ENCODE measurements at regions not wholly inside any gene's neighbourhood (a gene's known extent, or its start where the extent isn't known, plus 50 kb on each side); places are given as distances from the start of the nearest gene placed in this dataset.

DNA sequence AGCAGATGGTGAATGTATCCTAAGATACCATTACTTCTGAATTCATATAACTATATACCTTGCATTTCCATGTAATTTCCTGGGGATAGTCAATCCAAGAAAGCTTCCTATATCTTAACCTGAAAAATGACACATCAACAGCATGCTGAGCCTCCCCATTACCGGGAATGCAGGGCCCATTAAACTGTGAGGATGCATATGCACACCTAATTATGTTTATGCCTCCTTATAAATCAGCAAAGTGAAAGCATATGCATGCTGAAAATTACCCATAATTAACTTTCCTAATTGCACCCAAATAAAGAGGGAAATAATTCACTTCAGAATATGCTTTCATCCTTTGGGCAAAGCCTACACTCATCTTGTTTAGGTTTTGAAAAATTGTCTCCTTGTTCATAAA, 663.0 kb downstream of the KCNA4 start:
- no peak for DNase-seq

DNA sequence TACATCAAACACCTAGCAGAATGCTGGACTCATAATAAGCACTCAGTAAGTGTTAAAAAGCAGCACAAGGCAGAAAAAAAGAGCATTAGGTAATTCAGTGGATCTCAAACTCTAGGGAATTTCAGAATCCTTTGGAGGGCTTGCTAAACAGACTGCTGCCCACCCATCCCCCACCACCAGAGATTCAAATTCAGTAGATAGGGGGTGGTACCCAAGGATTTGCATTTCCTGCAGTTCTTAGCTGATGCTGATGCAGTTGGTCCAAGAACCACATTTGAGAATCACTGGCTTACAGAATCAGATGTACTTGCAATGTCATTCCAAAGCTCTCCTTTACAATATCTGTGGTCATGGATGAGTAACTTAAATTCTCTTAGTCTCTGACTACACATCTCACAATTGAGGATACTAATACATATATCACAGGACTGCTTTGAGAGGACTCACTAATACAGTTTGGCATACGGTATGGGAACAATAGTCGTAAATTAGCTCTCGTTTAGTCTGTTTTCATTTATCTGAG, 664.5 kb downstream of the KCNA4 start:
- DNase-seq: no peak

DNA sequence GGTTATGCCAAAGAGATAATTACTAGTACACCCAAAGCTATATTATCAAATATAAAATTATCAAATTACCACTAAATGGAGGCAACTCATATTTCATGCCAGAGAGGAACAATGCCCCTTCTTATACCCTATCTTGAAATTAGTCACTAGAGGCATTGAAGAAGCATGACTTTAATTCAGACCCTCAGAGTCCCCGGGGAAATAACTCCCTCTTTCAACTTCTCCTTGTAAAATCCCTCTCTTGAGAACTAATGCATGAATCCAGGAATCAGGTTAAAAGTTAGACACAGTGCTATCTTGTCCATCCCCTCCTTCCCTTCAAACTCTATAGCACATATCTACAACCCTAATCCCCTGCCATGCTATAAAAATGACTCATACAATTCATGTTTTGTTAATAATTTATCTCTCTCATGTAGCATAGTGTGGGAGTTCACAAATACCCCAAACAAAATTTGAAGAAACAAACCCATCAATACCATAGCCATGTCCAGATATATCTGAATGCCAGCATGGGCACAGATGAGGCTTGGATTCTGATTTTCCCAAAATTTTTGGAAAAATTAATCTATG, 665.4 kb downstream of the KCNA4 start:
- DNase-seq: no peak

DNA sequence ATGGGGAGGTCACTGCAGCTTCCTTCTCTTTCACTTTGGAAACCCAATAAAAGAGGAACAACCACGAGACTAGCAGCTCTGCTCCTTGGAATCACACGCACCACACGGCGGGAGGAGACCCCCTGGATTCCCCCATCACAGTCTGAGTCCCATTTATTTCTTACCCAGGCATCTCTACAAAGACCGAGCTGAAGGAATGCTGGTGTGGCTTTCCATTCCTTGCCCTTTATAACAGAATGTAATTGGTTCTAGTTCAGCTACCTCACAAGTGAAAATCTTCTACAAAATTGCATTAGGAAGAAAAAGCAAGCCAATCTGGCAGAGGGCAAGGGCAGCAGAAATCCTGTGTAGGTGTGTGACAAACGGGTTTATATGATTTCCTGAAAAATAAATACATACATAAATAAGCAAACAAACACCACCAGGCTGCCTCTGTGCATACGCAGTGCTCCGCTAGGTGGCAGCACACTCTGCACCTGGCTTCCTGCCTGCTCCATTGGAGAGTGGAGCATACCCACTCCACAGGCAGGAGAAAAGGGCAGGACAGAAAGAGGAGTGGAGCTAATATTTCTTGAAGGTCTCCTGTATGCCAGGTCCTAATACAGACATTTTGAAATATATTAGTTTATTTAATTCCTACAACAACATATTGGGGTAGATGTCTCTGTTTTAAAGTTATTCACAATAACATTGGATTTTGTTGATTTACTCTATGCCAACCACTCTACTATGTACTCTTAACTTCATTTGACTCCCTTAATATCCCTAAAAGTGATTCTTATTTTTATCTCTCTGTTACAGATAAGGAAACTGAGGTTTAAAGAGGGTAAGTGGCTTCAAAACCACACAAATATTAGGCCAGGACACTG, 673.1 kb downstream of the KCNA4 start:
- DNase-seq: peak; percentile 20 to 49 (median 27)

DNA sequence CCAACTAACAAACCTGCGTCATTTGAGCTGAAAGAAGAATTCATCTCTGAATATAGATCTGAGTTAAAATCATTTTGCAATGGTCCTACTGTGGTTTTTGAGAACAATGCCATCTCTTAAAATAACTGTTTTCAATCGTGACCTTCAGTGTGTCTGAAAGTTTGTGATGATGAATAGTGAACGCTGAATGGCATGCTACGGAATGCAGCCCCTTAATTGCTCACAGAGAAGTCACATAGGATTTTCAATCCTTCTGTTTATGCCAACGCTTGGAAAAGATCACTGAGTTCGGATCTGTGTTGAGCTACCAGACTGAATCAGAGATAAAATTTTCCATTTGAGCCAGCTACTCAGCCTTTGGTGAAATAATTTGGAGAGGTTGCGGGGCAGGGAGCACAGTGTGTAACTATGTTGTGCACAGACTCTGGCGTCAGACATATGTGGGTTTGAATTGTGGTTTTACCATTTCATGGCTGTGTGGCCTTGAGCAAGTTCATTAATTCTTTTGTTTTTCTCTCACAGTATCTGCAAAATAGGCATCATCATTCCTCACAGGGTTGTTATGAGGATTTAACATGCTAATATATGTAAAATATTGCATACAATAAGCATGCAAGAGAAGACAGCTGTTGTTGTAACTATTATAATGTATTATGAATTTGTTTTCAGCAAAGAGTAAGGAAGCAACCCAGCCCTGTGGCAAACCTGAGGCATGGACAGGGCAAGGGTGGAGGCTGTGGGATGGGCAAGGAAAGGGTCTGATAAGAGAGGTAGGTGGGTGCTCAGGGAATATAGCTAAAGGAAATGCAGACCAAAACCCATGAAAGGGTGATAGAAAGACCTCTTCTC, 679.9 kb downstream of the KCNA4 start:
- no peak for DNase-seq

DNA sequence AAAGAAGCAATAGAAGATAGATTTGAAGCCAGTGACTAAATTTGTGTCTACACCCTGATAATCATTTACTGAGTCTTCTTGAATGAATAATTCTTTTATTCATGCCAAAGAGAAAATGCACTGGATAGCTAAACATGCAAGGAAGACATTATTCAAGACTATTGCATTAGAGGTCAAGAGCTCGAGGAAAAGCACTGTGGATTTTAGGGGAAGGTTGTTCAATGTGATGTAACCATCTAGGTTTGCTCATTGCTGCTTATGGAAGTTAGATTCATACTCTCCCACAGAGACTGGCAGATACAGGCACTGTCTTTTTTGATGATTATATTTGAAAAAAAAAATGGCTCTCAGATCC, 682.1 kb downstream of the KCNA4 start:
- DNase-seq: no peak

DNA sequence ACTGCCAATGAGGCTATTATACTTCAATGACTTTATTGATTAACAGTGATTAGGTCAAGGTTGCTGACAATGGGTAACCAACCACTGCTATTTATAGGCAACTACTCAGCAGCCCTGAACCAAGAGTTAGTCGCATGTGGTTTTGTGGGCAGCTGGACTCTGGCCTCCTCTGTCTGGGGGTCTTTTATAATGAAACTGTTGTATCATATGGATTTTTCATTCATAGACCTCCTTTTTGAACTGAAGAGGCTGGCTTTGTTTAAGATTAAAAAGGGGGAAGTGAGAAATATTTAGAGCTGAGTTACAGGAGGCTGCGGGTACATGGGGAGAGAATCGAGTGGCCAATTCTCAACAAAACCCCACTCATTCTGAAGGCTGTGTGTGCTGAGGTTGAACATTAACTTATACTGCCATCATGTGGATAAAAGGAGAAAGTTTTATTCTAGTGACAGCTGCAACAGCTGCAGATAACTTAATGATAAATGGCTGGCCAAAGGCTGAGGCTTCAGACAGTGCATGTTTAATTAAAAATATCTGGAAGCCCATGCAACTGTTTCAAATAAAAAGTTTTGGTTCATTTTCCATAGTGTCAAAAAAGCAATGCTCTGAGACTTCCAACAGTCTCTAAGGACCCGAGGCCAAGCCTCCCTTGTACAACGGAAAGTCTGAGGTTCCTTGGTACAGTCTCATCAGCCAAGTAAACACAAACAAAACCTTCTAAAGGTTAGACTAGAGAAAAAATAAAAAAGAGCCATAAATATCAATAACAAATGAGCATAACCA, 682.6 kb downstream of the KCNA4 start:
- DNase-seq: peak; percentile 42 to 57 (median 56)

DNA sequence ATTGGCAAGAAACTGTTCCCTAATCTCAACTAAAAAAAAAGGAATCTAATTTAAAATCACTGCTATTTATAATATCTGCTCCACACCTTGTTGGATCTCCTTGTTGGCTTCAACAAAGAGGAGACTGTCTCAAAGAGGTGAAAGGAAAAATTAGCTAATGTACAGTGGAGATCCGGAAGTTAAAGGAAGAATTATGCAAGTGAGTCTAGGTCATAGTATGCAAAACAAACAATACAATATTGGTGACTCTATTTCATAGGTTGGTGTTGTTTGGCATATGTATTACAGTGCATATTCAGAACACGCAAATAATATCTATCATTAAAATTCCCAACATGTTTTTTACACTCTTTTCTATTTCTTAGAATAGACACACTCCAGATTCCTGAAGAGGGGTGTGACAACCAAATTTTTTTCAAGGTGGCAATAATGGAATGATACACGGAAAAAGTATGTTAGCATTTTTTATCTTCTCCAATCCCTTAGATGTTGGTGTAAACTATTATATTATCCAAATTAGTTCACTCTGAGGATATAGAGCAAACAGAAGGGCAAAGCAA, 685.3 kb downstream of the KCNA4 start:
- no peak for DNase-seq

DNA sequence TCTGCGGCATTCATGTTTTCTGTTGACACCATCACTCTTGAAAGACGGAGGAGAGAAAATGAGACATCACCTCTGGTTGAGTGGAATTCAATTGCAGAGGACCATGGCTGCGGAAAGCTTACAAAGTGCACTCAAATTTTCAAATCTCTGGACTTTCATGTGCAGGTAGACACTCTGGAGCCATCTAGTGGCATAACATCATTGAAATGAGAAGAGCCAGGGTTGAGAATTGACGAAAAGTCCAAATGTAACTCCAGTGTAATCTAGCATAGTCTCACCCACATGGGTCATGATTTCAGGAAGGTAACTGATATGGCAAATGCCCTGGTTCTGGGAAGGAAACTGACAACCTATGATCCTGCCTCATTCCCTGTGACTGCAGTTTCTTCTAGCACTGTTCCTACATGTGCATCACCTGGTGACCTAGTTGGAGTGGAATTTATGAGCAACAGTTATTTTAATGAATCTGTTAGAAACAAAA, 687.8 kb downstream of the KCNA4 start:
- DNase-seq: peak; percentile 30 to 48 (median 41)

DNA sequence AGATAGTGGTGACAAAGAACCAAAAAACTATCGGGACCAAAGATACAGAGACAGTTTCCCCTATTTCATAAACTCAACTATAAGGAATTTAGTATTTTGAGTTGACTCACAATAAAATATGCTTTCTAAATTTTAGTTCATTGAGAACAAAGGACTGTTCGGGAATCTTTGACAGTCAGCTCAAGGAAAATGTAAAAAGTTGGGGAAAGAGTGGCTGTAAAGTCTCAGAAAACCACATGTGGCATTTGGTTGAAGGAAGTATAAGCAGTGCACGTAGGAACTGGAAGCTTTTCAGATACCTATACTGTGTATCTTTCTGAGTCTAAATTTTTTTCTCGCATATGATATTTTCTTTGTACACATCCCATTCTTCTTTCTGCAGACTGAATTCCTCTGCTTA, 688.9 kb downstream of the KCNA4 start:
- no peak for DNase-seq

DNA sequence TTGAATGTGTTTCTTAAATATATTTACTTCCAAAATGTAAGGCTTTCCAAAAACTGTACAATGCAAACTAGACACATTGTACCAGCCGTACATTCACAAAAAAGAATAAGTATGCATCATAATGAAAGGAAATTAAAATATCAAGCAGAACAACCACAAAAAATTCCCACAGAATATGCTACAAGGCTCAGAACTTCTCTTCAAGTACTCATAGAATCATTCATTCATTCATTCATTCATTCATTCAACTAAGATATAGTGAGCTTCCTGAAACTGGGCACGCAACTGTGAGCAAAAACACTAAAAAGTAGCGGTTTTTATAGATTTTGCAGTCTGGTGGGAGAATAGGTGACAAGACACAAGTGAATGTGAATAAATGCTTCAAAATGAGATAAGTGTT, 690.1 kb downstream of the KCNA4 start:
- no peak for DNase-seq

DNA sequence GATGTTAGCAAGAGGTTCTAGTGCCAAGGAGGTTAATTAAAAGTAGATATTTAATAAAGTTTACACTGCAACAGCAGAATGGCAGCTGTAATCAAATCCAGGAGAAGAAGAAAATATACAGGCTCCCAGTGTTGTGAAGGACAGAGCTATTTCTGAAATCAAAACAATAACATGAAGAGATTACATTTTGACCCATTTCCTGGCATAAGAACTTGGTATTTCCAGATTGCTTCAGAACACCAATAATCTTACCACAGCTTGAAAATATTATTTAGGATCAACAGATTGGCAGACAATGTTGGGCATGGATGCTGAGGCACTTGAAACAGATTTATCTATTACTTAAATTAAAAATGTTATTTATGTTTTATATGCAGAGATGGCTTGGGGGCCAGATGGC, 692.5 kb downstream of the KCNA4 start:
- DNase-seq: no peak

DNA sequence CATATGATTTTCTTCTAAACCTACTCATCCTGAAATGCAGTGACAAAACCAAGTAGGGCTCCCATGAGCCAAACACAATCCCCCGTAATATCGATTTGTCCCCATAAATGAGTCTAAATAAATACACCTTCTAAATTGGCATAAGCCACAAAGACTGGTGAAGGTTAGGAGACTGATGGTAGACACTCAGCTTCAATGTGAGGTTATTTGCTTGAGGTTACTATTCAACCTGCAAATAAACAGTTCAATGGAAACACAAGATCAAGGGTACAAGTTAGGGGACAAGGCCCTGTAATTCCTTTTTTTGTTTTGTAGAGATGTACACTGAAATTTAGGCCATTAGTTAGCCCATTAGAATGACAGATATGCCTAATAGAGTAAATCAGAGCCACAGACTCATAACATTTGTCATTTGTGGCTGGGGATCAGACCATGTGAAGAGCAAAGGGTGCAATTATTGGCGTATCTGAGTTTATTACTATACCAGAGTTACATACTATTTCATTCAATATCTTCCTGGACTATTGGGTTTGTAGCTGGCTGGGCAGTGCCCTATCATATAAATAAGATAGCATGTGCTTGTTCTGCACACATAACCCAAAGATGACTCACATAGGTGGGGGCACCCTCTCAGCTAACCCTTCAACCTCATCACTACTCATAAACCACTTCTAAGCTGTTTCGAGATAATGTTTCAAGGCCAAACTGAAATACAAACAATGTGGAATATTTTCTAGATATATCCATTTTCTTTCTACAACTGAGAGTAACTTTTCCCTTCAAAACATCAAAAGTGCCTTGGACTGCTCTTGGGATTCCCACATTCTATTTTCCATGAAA, 695.3 kb downstream of the KCNA4 start:
- DNase-seq: no peak

DNA sequence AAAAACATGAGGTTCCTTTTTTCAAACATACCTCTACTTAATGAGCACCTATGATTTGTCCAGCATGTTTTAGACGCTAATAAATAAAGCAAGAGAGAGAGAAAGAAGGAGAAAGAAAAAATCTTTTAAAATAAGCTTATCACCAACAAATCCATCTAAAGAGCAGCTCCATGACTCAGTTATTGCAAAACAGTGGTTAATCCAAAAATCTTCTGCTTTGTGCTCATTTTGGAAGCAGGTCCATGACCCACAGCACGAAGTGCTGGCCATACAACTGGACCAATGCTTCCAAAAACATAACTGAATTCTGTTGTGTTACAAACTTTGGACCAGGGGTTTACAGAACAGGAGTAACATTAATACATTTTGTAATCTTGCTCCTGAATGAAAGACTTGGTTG, 696.6 kb downstream of the KCNA4 start:
- DNase-seq: no peak

DNA sequence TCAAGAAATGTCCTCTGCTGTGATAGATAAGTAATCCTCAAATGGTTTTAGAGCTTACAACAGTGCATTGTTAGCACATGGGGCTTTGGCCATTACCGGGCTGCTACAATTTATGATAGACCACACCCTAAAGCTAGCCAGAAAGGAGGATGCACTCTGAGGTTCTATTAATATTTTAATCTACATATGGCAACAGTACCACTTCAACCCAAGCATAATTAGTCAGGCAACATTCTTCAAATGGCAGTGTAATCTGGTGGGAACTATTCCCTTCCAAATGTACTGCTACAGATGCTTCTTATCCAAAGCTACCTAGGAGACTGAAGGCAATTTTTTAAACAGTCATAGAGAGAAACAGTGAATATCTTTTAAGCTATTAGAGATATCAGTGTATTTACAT, 697.6 kb downstream of the KCNA4 start:
- DNase-seq: no peak

DNA sequence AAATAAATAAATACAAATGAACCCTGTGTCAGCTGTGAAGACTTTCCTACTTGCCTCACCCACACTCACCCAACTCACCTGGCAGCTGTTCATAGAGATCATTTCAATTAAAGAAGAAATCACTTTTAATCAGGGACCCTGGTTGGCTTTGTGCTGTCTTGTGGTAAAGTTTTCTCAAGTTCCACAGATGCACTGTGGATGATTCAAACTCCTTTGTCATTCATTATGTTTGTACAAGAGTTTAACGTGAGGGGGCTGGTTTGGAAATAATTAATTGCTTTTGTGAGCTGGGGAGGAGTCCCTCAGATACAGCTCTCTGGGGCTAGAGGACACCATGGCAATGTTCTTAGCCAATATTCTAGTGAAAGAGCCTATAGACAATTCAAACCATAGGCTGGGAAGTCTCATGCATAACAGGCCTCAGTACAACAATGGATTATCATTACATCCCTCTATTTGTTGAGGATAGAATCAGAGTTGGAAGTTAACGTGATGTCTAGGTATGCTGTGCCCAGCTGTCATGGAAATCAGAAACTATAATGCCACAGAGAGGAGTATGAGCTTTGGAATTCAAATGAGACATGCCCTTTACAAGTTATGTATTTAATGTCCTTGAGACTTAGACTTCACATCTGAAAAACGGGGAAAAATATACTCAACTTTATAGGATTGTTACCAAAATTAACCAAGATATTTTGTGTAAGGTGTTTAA, 698.5 kb downstream of the KCNA4 start:
- DNase-seq: no peak

DNA sequence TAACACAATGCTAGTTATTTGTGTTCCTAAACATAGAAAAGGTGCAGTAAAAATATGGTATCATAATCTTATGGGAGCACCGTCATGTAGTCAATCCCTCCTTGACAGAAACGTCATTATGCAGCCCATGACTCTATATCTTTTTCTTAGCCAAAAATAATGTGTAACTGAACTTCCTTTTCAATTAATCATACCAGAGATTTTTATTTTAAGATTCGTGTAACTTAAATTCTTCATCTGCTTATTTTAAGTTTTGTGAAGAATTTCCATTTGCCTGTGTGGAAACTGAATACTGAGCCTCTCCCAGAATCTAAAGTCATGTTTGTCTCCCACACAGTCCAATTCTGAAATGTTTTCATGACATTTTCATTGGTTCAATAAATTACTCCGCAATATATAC, 699.1 kb downstream of the KCNA4 start:
- no peak for DNase-seq

DNA sequence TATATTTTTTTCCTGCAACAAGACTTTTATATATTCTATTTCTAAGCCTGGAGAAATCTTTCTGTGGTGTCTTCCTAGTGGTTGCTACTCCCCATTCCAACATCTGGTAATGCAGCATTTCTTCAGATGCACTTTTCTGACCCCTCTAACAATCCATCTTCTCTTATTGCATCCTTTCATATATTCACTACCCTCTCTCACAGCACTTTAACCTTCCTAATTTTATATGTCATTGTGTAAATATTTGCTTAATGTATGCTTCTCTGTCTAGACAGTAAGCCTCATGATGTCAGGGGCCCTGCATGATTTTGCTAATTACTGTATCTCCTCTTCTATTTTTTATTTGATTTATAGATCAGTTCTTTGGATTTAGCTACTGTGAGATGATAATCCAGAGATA, 701.6 kb downstream of the KCNA4 start:
- DNase-seq: no peak

DNA sequence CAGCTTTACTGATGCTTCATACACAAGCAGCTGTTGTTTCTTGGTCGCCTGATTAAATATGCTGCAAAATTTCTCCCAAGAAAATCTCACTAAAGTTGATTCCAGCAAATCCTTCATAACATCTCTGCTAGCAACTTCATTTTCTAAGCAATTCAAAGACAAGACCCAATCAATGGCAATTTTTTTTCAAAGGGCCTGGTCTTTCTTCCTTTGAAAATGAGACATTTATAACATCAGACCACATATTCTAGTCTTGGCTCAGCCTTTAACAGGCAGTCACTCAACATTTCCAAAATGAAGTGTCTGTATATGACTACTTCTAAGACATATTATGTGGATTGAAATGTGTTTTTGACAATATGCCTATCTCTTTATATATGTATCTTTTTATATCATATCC, 702.6 kb downstream of the KCNA4 start:
- no peak for DNase-seq

DNA sequence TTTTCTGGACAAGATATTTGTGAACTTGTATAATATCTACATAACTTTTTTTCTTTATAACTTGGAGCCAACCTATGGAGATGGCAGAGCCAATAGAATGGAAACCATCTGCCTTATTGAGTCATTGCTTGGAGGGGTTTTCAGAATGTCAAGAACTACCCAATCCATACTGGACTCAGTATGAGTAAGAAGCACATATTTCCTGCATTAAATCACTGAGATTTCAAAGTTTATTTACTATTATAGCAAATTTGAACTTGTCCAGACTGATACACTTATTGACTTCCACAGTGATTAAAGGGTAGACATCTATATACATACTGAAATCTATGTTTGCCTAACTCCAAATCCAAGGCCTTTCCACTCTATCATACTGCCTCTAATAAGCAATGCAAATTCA, 704.0 kb downstream of the KCNA4 start:
- no peak for DNase-seq
